ENCODE measurements at regions not wholly inside any gene's neighbourhood (a gene's known extent, or its start where the extent isn't known, plus 50 kb on each side); places are given as distances from the start of the nearest gene placed in this dataset.
"Not testable (repeated sequence)": the region's sequence is repeated elsewhere in the genome, so short reads cannot be mapped to it uniquely, and the experiment has no call there.

- no peak for DNase-seq
These were observed 81.3 kb upstream of the BHLHE40 start for GRCh38 chr3:4897765-4898453.

DNA sequence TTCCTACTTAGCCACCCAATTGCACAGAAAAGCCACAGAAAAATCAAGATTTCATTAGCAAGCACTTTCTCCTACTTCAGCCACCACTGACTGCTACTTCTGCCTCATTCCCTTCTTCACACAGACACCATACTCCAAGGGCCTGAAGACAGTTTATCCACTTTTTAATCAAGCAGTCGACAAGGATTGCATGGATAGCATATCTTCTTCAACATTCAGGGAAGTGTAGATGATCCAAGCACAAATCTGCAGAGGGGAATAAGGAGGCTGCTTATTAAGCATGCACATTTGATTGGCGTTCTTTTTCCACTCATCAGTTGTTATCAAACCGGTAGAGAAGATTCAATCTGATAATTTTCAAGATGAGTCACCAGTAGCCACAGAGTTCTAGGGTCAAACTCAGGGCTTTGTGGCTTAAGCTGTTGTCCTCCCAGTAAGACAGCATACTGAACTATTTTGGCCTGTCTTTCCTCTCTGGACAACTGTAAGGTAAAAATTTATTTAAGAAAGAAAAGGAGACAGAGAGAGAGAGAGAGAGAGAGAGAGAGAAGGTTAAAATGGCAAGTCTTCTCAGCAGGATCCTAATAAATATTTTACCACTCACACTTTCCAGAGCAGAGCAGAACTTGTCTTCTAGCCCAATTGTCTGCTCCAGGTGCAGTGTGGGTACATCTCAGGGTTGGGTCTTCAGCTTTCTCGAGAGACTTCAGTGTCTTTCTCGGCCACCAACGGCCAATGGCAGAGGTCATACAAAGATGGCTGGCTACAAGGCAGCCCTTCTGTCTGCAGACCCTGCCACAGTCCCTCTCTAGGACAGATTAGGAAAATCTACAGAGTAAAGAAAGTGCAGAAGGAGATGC is 80.6 kb upstream of the BHLHE40 start:
- no peak for DNase-seq

DNA sequence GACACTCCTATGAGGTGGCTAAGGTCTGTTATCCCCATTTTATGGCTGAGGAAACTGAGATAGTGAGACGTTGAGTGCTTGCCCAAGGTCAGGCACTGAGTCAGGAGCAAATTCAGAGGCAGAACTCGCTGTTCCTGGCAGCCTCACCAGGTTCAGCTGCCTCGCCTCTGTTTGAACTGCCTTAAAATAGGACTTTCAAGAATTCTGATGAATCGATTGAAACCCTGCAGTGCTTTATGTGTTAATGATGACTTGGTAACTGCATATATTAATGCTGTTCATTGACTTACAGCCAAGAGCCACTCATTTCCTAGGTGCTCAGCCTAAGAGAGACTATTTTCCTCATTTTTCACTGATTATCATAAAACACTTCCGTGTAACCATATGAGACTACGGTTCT is 79.5 kb upstream of the BHLHE40 start:
- no peak for DNase-seq

DNA sequence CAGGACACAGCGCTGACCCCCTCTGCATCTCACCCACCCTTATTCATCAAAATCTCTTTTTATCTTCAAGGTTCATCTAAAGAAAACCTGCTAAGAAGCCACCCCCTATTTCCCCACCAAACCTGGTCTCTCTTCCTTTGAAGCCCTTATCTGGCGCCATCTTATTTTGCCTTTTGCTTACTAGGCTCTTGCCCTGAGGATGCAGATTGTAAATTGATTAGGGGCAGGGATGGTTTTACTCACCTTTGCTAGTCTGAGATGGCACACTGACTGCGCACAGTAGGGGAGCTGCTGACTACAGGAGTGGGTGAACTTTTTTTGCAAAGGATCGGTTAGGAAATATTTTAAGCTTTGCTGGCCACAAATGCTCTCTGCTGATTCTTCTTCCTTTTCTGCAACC is 78.9 kb upstream of the BHLHE40 start:
- no peak for DNase-seq

DNA sequence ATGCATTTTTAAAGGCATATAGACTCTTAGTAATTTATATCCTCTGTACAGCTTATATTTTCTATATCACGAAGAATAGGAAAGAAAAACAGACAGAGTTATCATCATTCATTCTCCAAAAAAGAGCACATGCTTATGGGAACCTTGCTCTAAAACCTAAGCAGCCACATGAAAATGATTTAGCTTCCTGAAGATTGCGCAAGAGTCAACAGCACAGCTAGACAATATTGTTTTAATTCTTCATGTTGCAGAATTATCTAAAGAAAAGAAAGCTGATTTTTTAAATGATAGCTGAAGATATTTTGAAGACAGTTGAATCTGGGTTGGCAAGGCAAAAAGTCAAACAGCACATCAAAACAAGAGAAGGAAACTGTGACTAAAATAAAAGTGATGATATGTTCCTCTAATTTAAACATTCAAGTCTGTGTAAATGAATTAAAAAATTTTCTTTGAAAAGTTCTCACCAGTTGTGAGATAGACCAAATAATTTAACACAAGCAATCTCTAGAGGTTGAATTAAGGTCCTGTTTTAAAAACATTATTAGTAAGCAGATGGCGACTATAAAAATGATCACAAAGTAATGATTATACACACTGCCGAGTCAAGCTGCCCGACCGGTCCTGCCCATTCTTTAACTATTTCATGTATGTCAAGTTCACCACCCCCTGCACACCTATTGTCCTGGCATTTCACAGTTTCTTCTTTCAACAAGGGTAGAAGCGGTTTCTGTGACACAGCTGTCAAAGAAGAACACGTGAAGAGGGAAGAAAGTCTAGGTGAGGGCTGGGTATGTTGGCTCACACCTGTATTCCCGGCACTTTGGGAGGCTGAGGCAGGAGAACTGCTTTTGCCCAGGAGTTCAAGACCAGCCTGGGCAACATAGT is 74.2 kb upstream of the BHLHE40 start:
- DNase-seq = peak; percentile 28

GRCh38 chr3:4906107-4906621 is 73.1 kb upstream of the BHLHE40 start:
- DNase-seq = peak; percentile 73

DNA sequence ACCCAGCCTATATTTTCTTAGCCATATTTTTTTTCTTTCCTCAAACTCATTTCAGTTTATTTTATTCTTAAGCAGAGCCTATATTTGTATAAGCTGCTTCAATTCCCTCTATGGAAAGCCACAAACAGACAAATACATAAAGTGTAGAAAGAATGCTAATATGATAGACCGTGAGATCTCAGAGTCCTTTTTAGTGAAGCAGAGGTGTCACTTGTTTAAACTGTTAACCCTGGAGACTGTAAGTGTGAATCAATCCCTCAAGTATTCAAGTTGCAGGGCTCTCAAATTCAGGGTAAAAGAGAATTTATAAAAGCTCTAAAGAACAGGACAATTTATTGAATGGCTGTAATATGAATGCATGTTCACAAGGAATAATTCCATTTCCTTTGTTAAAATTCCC is 72.2 kb upstream of the BHLHE40 start:
- no peak for DNase-seq

DNA sequence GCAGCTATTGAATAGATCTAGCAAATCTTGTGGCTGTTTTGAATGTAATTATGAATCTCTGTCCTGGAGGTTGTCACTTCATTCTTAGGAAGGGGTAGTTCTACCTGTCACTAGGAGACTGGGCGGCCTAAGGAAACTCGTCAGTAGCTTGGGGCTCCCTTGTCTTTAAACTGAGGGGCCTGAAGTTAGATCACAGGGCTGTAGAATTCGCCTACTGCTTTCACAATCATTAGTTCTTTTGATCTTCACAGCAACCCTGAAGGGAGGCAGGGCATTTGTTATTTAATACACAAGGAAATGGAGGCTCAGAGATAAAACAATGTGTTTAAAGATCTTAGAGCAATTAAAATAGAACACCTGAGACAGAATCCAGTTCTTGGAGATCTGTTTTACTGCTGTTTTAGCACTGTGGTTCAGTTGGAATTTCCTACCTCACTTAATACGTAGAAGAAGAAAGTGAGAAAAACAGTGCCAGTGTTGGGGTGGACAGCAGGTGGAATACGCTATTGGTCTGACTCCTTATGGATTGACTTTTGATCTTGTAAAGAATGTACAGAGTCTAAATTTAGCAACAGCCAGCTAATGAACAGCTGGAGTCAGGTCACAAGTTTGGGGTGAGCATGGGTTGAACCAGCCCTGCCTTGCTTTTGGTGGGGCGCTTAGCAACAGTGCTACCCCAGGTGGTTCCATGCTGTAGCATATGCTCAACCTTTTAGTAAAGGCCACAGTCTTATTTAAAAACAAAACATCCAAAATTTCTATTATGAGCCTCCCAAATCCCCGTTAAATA is 71.4 kb upstream of the BHLHE40 start:
- no peak for DNase-seq

DNA sequence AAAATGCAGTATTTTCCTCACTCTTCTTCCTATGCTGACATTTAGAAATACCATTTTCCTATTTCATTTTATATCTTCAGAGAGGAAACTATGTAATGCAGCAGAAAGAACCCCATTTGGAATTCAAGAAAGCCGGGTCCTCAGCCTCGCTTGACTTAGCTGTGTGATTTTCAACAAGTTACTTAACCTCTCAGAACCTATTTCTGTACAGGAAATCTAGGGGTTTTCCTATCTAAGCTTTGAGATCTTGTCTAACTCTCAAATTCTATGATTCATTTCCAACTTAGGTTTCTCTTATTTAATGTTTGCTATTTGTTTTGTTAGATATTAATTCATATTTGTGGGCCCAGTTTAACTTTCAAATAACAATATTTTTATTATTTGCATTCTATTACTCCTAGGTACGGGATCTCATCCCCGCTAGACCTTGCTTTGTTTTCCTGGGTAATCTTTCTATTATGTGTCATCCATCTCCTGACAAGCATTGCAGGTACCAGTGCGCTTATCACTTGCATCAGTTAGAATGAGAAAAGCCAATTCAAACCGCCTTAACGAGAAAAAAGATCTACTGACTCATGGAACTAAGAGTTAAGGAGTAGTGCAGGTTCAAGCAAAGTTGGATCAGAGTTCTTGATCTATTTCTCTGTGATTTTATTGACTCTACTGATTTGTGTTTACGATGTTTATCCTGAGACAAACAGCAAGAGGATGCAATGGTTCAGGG is 70.6 kb upstream of the BHLHE40 start:
- no peak for DNase-seq

- no peak for DNase-seq
These were observed 64.8 kb upstream of the BHLHE40 start for GRCh38 chr3:4914464-4914863.

DNA sequence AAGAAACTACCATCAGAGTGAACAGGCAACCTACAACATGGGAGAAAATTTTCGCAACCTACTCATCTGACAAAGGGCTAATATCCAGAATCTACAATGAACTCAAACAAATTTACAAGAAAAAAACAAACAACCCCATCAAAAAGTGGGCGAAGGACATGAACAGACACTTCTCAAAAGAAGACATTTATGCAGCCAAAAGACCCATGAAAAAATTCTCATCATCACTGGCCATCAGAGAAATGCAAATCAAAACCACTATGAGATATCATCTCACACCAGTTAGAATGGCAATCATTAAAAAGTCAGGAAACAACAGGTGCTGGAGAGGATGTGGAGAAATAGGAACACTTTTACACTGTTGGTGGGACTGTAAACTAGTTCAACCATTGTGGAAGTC is 57.6 kb upstream of the BHLHE40 start:
- not testable (repeated sequence) for DNase-seq

DNA sequence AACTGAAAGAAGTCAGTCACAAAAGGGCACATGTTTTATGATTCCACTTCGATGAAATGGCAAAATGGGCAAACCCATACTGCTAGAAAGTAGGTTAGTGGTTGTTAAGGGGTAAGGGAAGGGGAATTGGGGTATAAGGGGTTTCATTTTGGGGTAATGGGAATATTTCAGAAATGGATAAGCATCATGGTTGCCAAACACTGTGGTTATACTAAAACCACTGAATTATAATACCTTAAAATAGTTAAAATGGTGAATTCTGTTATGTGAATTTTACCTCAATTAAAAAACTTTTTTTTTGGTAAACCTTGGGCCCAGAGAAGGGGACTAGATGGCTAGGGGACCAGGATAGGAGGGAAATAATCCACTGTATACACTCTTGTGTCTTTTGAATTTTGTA is 52.3 kb upstream of the BHLHE40 start:
- DNase-seq = no peak

- DNase-seq = no peak
These were observed 50.9 kb upstream of the BHLHE40 start for GRCh38 chr3:4928277-4928789.
